GM12892 (cell line): ENCODE measurements at regions not wholly inside any gene's neighbourhood (a gene's known extent, or its start where the extent isn't known, plus 50 kb on each side); places are given as distances from the start of the nearest gene placed in this dataset.

Source experiments
- POLR2A ChIP-seq: IDR thresholded peaks from 2 replicates; pipeline ENCODE4 v1.6.1; 2011; ENCODE audit warnings: low read depth, low read length, control low read depth
- TAF1 ChIP-seq: IDR thresholded peaks from 2 replicates; pipeline ENCODE4 v1.6.1; 2011; ENCODE audit warnings: low read depth, mild to moderate bottlenecking, control low read depth, low read length, borderline replicate concordance

DNA sequence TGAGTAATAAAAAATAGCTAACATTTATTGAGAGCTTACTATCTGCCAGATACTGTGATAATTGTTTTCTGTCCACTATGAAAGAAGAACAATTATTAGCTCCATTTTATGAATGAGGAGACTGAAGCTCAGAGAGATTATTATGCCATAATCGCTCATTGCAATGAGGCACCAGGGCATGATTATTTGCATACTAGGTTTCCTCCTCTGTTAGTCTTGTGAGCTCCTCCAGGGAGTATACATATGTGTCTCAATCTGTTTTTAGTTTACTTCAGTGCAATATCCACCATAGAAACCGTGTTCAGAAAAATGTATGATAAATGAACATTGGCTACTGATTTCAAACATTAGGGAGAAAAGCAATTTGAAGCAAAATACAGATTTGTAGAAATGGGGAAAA is 139.4 kb upstream of the OTUD4 start:
- TF ChIP-seq POLR2A = no peak
- TF ChIP-seq TAF1 = no peak
